Activated T-helper 1 cell treated with anti-CD3 and anti-CD28 coated beads, Interleukin-12 subunit alpha, Interleukin-12 subunit beta, Interleukin-2, Interleukin-4 antibody, amounts not matched to agents 30 ng/mL and 10 ng/mL and 1 ng/mL, durations not matched to agents 14 hours and 24 hours and 36 hours (primary cell): ENCODE measurements at regions not wholly inside any gene's neighbourhood (a gene's known extent, or its start where the extent isn't known, plus 50 kb on each side); places are given as distances from the start of the nearest gene placed in this dataset.

Experiments
- DNase-seq: peaks from one replicate; pipeline ENCODE4 v3.0.0; 2021; ENCODE audit warnings: low spot score
- H3K27ac Mint-ChIP-seq: one replicate; pipeline ENCODE4 v1.8.0; 2021; ENCODE audit warnings: mild to moderate bottlenecking, mixed read lengths
- H3K27me3 Mint-ChIP-seq: one replicate; pipeline ENCODE4 v1.8.0; 2022; ENCODE audit warnings: mild to moderate bottlenecking, moderate library complexity, mixed read lengths; ENCODE audit not compliant: insufficient read depth
- H3K36me3 Mint-ChIP-seq: one replicate; pipeline ENCODE4 v1.8.0; 2021; ENCODE audit warnings: low read depth, mixed read lengths
- H3K4me1 Mint-ChIP-seq: one replicate; pipeline ENCODE4 v1.8.0; 2021; ENCODE audit warnings: low read depth, mixed read lengths
- H3K4me3 Mint-ChIP-seq: one replicate; pipeline ENCODE4 v1.8.0; 2021; ENCODE audit warnings: mild to moderate bottlenecking, moderate library complexity, mixed read lengths
- H3K9me3 Mint-ChIP-seq: one replicate; pipeline ENCODE4 v1.8.0; 2021; ENCODE audit warnings: mixed read lengths
- intact Hi-C: fragments of 100-400 bp; cut with micrococcal nuclease; formaldehyde crosslinking; loops from one replicate; pipeline ENCODE4 v1.15.1; 2024

- no peak for DNase-seq
- H3K27me3 Mint-ChIP-seq, result no peaks in the 10 kb centered on the region
- H3K36me3 Mint-ChIP-seq, result no peaks in the 10 kb centered on the region
- H3K4me1 Mint-ChIP-seq, result no peaks in the 10 kb centered on the region
- H3K27ac Mint-ChIP-seq, result no peak overlapping the region
- H3K4me3 Mint-ChIP-seq, result no peak overlapping the region
- H3K9me3 Mint-ChIP-seq, result no peaks in the 10 kb centered on the region
- intact Hi-C loops, result no loop called here
Measured at GRCh38 chr17:13909901-13910519, 159.3 kb upstream of the COX10 start.

GRCh38 chr17:13917634-13918033 lies 151.7 kb upstream of the COX10 start:
- Mint-ChIP-seq H3K4me3 (no peak overlapping the region), H3K36me3 (no peaks in the 10 kb centered on the region), H3K27ac (no peak overlapping the region), H3K4me1 (peaks cover 2% of the 10 kb centered on the region), H3K27me3 (no peaks in the 10 kb centered on the region), H3K9me3 (no peaks in the 10 kb centered on the region)
- intact Hi-C loops, result no loop called here
- DNase-seq, result no peak

GRCh38 chr17:13918247-13918646 lies 151.1 kb upstream of the COX10 start:
- H3K27ac Mint-ChIP-seq, result no peak overlapping the region
- intact Hi-C loops, result no loop called here

GRCh38 chr17:13919818-13920217 lies 149.5 kb upstream of the COX10 start:
- DNase-seq, result no peak
- Mint-ChIP-seq H3K27ac (no peak overlapping the region), H3K9me3 (no peaks in the 10 kb centered on the region), H3K4me1 (peaks cover 5% of the 10 kb centered on the region), H3K36me3 (no peaks in the 10 kb centered on the region), H3K4me3 (no peak overlapping the region), H3K27me3 (no peaks in the 10 kb centered on the region)
- intact Hi-C loops, result no loop called here

More at GRCh38 chr17:13918247-13918646, 151.1 kb upstream of the COX10 start:
- Mint-ChIP-seq H3K9me3 (no peaks in the 10 kb centered on the region), H3K36me3 (no peaks in the 10 kb centered on the region), H3K4me3 (no peak overlapping the region), H3K4me1 (peaks cover 5% of the 10 kb centered on the region), H3K27me3 (no peaks in the 10 kb centered on the region)
- DNase-seq, result no peak

GRCh38 chr17:13920413-13920812 lies 148.9 kb upstream of the COX10 start:
- Mint-ChIP-seq H3K36me3 (no peaks in the 10 kb centered on the region), H3K4me1 (peaks cover 5% of the 10 kb centered on the region), H3K4me3 (no peak overlapping the region), H3K9me3 (no peaks in the 10 kb centered on the region), H3K27ac (no peak overlapping the region), H3K27me3 (no peaks in the 10 kb centered on the region)
- intact Hi-C loops, result no loop called here
- no peak for DNase-seq

- H3K4me1 Mint-ChIP-seq, result peaks cover 5% of the 10 kb centered on the region
- H3K4me3 Mint-ChIP-seq, result no peak overlapping the region
- no peaks in the 10 kb centered on the region for H3K27me3 Mint-ChIP-seq
- H3K36me3 Mint-ChIP-seq, result no peaks in the 10 kb centered on the region
- no peak overlapping the region for H3K27ac Mint-ChIP-seq
- intact Hi-C loops, result no loop called here
- H3K9me3 Mint-ChIP-seq, result no peaks in the 10 kb centered on the region
- DNase-seq, result no peak
Measured at GRCh38 chr17:13921841-13922776, 147.2 kb upstream of the COX10 start.

GRCh38 chr17:13922885-13923284 lies 146.4 kb upstream of the COX10 start:
- intact Hi-C loops, result no loop called here
- no peak overlapping the region for H3K4me3 Mint-ChIP-seq
- peaks cover 5% of the 10 kb centered on the region for H3K4me1 Mint-ChIP-seq
- H3K27ac Mint-ChIP-seq, result no peak overlapping the region
- no peaks in the 10 kb centered on the region for H3K27me3 Mint-ChIP-seq
- no peaks in the 10 kb centered on the region for H3K9me3 Mint-ChIP-seq
- DNase-seq, result no peak
- no peaks in the 10 kb centered on the region for H3K36me3 Mint-ChIP-seq

- Mint-ChIP-seq H3K4me3 (no peak overlapping the region), H3K27ac (no peak overlapping the region), H3K9me3 (peaks cover 9% of the 10 kb centered on the region), H3K36me3 (peaks cover 4% of the 10 kb centered on the region), H3K27me3 (no peaks in the 10 kb centered on the region), H3K4me1 (peaks cover 5% of the 10 kb centered on the region)
- intact Hi-C loops, result no loop called here
- no peak for DNase-seq
Measured at GRCh38 chr17:13925579-13925978, 143.7 kb upstream of the COX10 start.

GRCh38 chr17:13931111-13931526 lies 138.2 kb upstream of the COX10 start:
- H3K4me3 Mint-ChIP-seq, result no peak overlapping the region
- intact Hi-C loops, result no loop called here
- H3K4me1 Mint-ChIP-seq, result no peaks in the 10 kb centered on the region
- H3K36me3 Mint-ChIP-seq, result peaks cover 12% of the 10 kb centered on the region
- H3K27me3 Mint-ChIP-seq, result no peaks in the 10 kb centered on the region
- no peak overlapping the region for H3K27ac Mint-ChIP-seq
- no peak for DNase-seq
- H3K9me3 Mint-ChIP-seq, result peaks cover 21% of the 10 kb centered on the region

- Mint-ChIP-seq H3K36me3 (peaks cover 12% of the 10 kb centered on the region), H3K27me3 (no peaks in the 10 kb centered on the region), H3K4me3 (no peak overlapping the region), H3K27ac (no peak overlapping the region), H3K9me3 (peaks cover 21% of the 10 kb centered on the region), H3K4me1 (no peaks in the 10 kb centered on the region)
- intact Hi-C loops, result no loop called here
- no peak for DNase-seq
Measured at GRCh38 chr17:13931800-13932460, 137.4 kb upstream of the COX10 start.

GRCh38 chr17:13933441-13934276 lies 135.6 kb upstream of the COX10 start:
- no peaks in the 10 kb centered on the region for H3K4me1 Mint-ChIP-seq
- intact Hi-C loops, result no loop called here
- no peak overlapping the region for H3K27ac Mint-ChIP-seq
- no peak overlapping the region for H3K4me3 Mint-ChIP-seq
- peaks cover 21% of the 10 kb centered on the region for H3K9me3 Mint-ChIP-seq
- peaks cover 12% of the 10 kb centered on the region for H3K36me3 Mint-ChIP-seq
- no peaks in the 10 kb centered on the region for H3K27me3 Mint-ChIP-seq
- no peak for DNase-seq

- DNase-seq, result no peak
- H3K27me3 Mint-ChIP-seq, result no peaks in the 10 kb centered on the region
- H3K4me1 Mint-ChIP-seq, result no peaks in the 10 kb centered on the region
- H3K27ac Mint-ChIP-seq, result no peak overlapping the region
- peaks cover 21% of the 10 kb centered on the region for H3K9me3 Mint-ChIP-seq
- intact Hi-C loops, result no loop called here
- H3K4me3 Mint-ChIP-seq, result no peak overlapping the region
- H3K36me3 Mint-ChIP-seq, result peaks cover 11% of the 10 kb centered on the region
Measured at GRCh38 chr17:13939222-13939621, 130.1 kb upstream of the COX10 start.
